Activated CD4-positive, alpha-beta T cell treated with anti-CD3 and anti-CD28 coated beads for 36 hours (primary cell): ENCODE measurements at regions not wholly inside any gene's neighbourhood (a gene's known extent, or its start where the extent isn't known, plus 50 kb on each side); places are given as distances from the start of the nearest gene placed in this dataset.

Experiments used
- ATAC-seq: fragments of 200-7000 bp; cut with Tn5 transposase; one replicate; pipeline ENCODE4 v1.10.0; 2021; ENCODE audit warnings: mild to moderate bottlenecking, moderate library complexity
- CTCF ChIA-PET: fragments of 350-600 bp; sonication (Branson Sonifier 250); formaldehyde crosslinking; loops from one replicate; lab custom pipeline; 2021; ENCODE audit warnings: antibody characterized with exemption; lab: Charles Lee
- POLR2A ChIA-PET: fragments of 350-600 bp; sonication (Branson Sonifier 250); formaldehyde crosslinking; loops from one replicate; lab custom pipeline; 2021; ENCODE audit warnings: antibody characterized with exemption, inconsistent platforms; lab: Charles Lee
- DNase-seq: peaks from one replicate; pipeline ENCODE4 v3.0.0-alpha.2; 2020
- H3K27ac Mint-ChIP-seq: one replicate; pipeline ENCODE4 v1.8.0; 2021; ENCODE audit warnings: mixed read lengths
- H3K27me3 Mint-ChIP-seq: one replicate; pipeline ENCODE4 v1.8.0; 2021; ENCODE audit warnings: mixed read lengths
- H3K36me3 Mint-ChIP-seq: one replicate; pipeline ENCODE4 v1.8.0; 2021; ENCODE audit warnings: low read depth, mixed read lengths
- H3K4me1 Mint-ChIP-seq: one replicate; pipeline ENCODE4 v1.8.0; 2021; ENCODE audit warnings: mixed read lengths
- H3K4me3 Mint-ChIP-seq: one replicate; pipeline ENCODE4 v1.8.0; 2021; ENCODE audit warnings: mild to moderate bottlenecking, moderate library complexity, mixed read lengths
- H3K9me3 Mint-ChIP-seq: one replicate; pipeline ENCODE4 v1.8.0; 2021; ENCODE audit warnings: low read depth, mixed read lengths
- intact Hi-C, 2 experiments: fragments of 100-400 bp; cut with DNase I in 1 of 2; cut with micrococcal nuclease in 1 of 2; formaldehyde crosslinking; loops; one replicate each; pipeline versions ENCODE4 v1.14.2 to v1.15.1; 2022 to 2024; cut with DNase I, micrococcal nuclease

GRCh38 chr13:57784633-57785032 lies 153.1 kb downstream of the PCDH17 start:
- peaks cover 23% of the 10 kb centered on the region for H3K9me3 Mint-ChIP-seq
- no peaks in the 10 kb centered on the region for H3K4me1 Mint-ChIP-seq
- ChIA-PET POLR2A (no interaction called here), CTCF (no interaction called here)
- no peak overlapping the region for H3K4me3 Mint-ChIP-seq
- no peak for DNase-seq
- no peaks in the 10 kb centered on the region for H3K27me3 Mint-ChIP-seq
- no peaks in the 10 kb centered on the region for H3K36me3 Mint-ChIP-seq
- intact Hi-C loops: no loop called here
- no peak overlapping the region for H3K27ac Mint-ChIP-seq
- no peak for ATAC-seq

GRCh38 chr13:57787058-57787791 lies 155.7 kb downstream of the PCDH17 start:
- DNase-seq (no peak), ATAC-seq (no peak)
- Mint-ChIP-seq H3K4me3 (no peak overlapping the region), H3K27ac (no peak overlapping the region), H3K36me3 (no peaks in the 10 kb centered on the region), H3K9me3 (peaks cover 18% of the 10 kb centered on the region), H3K4me1 (no peaks in the 10 kb centered on the region), H3K27me3 (no peaks in the 10 kb centered on the region)
- intact Hi-C loops: no loop called here
- CTCF ChIA-PET: no interaction called here
- POLR2A ChIA-PET: no interaction called here

- Mint-ChIP-seq H3K36me3 (no peaks in the 10 kb centered on the region), H3K9me3 (no peaks in the 10 kb centered on the region), H3K4me1 (no peaks in the 10 kb centered on the region), H3K27me3 (no peaks in the 10 kb centered on the region), H3K4me3 (no peak overlapping the region), H3K27ac (no peak overlapping the region)
- ChIA-PET CTCF (no interaction called here), POLR2A (no interaction called here)
- DNase-seq: no peak
- intact Hi-C loops: no loop called here
- no peak for ATAC-seq
These were observed 168.1 kb downstream of the PCDH17 start for GRCh38 chr13:57799624-57800023.

GRCh38 chr13:57813651-57814050 lies 182.1 kb downstream of the PCDH17 start:
- Mint-ChIP-seq H3K27me3 (no peaks in the 10 kb centered on the region), H3K4me1 (no peaks in the 10 kb centered on the region), H3K4me3 (no peak overlapping the region), H3K36me3 (no peaks in the 10 kb centered on the region), H3K27ac (no peak overlapping the region), H3K9me3 (peaks cover 5% of the 10 kb centered on the region)
- CTCF ChIA-PET: no interaction called here
- intact Hi-C loops: no loop called here
- DNase-seq: no peak
- POLR2A ChIA-PET: no interaction called here
- ATAC-seq: no peak

GRCh38 chr13:57815600-57815999 lies 184.1 kb downstream of the PCDH17 start:
- ATAC-seq: no peak
- H3K4me3 Mint-ChIP-seq: no peak overlapping the region

GRCh38 chr13:57820924-57821323 lies 189.4 kb downstream of the PCDH17 start:
- CTCF ChIA-PET: no interaction called here
- no peak for DNase-seq
- peaks cover 3% of the 10 kb centered on the region for H3K9me3 Mint-ChIP-seq
- H3K4me1 Mint-ChIP-seq: no peaks in the 10 kb centered on the region
- no peaks in the 10 kb centered on the region for H3K36me3 Mint-ChIP-seq
- no peak for ATAC-seq
- POLR2A ChIA-PET: no interaction called here
- no peak overlapping the region for H3K4me3 Mint-ChIP-seq
- H3K27me3 Mint-ChIP-seq: no peaks in the 10 kb centered on the region
- H3K27ac Mint-ChIP-seq: no peak overlapping the region
- intact Hi-C loops: no loop called here

More at GRCh38 chr13:57815600-57815999, 184.1 kb downstream of the PCDH17 start:
- intact Hi-C loops: no loop called here
- ChIA-PET CTCF (no interaction called here), POLR2A (no interaction called here)
- no peak for DNase-seq
- peaks cover 5% of the 10 kb centered on the region for H3K9me3 Mint-ChIP-seq
- H3K27me3 Mint-ChIP-seq: no peaks in the 10 kb centered on the region
- H3K27ac Mint-ChIP-seq: no peak overlapping the region
- no peaks in the 10 kb centered on the region for H3K36me3 Mint-ChIP-seq
- no peaks in the 10 kb centered on the region for H3K4me1 Mint-ChIP-seq

GRCh38 chr13:57823704-57824103 lies 192.2 kb downstream of the PCDH17 start:
- DNase-seq (no peak), ATAC-seq (no peak)
- Mint-ChIP-seq H3K36me3 (no peaks in the 10 kb centered on the region), H3K4me1 (no peaks in the 10 kb centered on the region), H3K27ac (no peak overlapping the region), H3K27me3 (no peaks in the 10 kb centered on the region), H3K4me3 (no peak overlapping the region), H3K9me3 (peaks cover 3% of the 10 kb centered on the region)
- CTCF ChIA-PET: no interaction called here
- POLR2A ChIA-PET: no interaction called here
- intact Hi-C loops: no loop called here

- ATAC-seq (no peak), DNase-seq (no peak)
- ChIA-PET POLR2A (no interaction called here), CTCF (no interaction called here)
- intact Hi-C loops: no loop called here
- H3K27ac Mint-ChIP-seq: no peak overlapping the region
- H3K9me3 Mint-ChIP-seq: peaks cover 3% of the 10 kb centered on the region
- H3K4me1 Mint-ChIP-seq: no peaks in the 10 kb centered on the region
- no peak overlapping the region for H3K4me3 Mint-ChIP-seq
- H3K36me3 Mint-ChIP-seq: no peaks in the 10 kb centered on the region
- no peaks in the 10 kb centered on the region for H3K27me3 Mint-ChIP-seq
These were observed 192.6 kb downstream of the PCDH17 start for GRCh38 chr13:57824121-57824520.

- DNase-seq (no peak), ATAC-seq (no peak)
- peaks cover 9% of the 10 kb centered on the region for H3K9me3 Mint-ChIP-seq
- H3K4me3 Mint-ChIP-seq: no peak overlapping the region
- H3K27me3 Mint-ChIP-seq: no peaks in the 10 kb centered on the region
- POLR2A ChIA-PET: no interaction called here
- H3K36me3 Mint-ChIP-seq: no peaks in the 10 kb centered on the region
- CTCF ChIA-PET: interaction anchor here (0.7 kb wide), 1 partner anchor 28 kb away, joined by 3 read pairs; no protein-coding TSS in a partner anchor
- H3K4me1 Mint-ChIP-seq: no peaks in the 10 kb centered on the region
- no peak overlapping the region for H3K27ac Mint-ChIP-seq
- intact Hi-C loops: no loop called here
These were observed 193.5 kb downstream of the PCDH17 start for GRCh38 chr13:57825066-57825465.

GRCh38 chr13:57829496-57829895 lies 198.0 kb downstream of the PCDH17 start:
- H3K27me3 Mint-ChIP-seq: no peaks in the 10 kb centered on the region
- no peak for DNase-seq
- intact Hi-C loops: no loop called here

GRCh38 chr13:57832187-57832586 lies 200.6 kb downstream of the PCDH17 start:
- Mint-ChIP-seq H3K27me3 (no peaks in the 10 kb centered on the region), H3K4me1 (no peaks in the 10 kb centered on the region), H3K9me3 (peaks cover 16% of the 10 kb centered on the region), H3K36me3 (no peaks in the 10 kb centered on the region), H3K27ac (no peak overlapping the region), H3K4me3 (no peak overlapping the region)
- ChIA-PET CTCF (no interaction called here), POLR2A (no interaction called here)
- DNase-seq: no peak
- intact Hi-C loops: no loop called here
- no peak for ATAC-seq

More at GRCh38 chr13:57829496-57829895, 198.0 kb downstream of the PCDH17 start:
- peaks cover 15% of the 10 kb centered on the region for H3K9me3 Mint-ChIP-seq
- no peak overlapping the region for H3K27ac Mint-ChIP-seq
- ChIA-PET CTCF (no interaction called here), POLR2A (no interaction called here)
- no peaks in the 10 kb centered on the region for H3K36me3 Mint-ChIP-seq
- H3K4me3 Mint-ChIP-seq: no peak overlapping the region
- no peaks in the 10 kb centered on the region for H3K4me1 Mint-ChIP-seq
- no peak for ATAC-seq

GRCh38 chr13:57837801-57838200 lies 206.3 kb downstream of the PCDH17 start:
- ChIA-PET POLR2A (no interaction called here), CTCF (no interaction called here)
- peaks cover 18% of the 10 kb centered on the region for H3K9me3 Mint-ChIP-seq
- no peak overlapping the region for H3K4me3 Mint-ChIP-seq
- ATAC-seq: no peak
- no peak overlapping the region for H3K27ac Mint-ChIP-seq
- no peaks in the 10 kb centered on the region for H3K4me1 Mint-ChIP-seq
- intact Hi-C loops: no loop called here
- H3K36me3 Mint-ChIP-seq: no peaks in the 10 kb centered on the region
- no peaks in the 10 kb centered on the region for H3K27me3 Mint-ChIP-seq
- DNase-seq: no peak
